Skeletal muscle satellite cell (primary cell): ENCODE measurements at regions not wholly inside any gene's neighbourhood (a gene's known extent, or its start where the extent isn't known, plus 50 kb on each side); places are given as distances from the start of the nearest gene placed in this dataset.

ENCODE experiments used
- H3K27me3 ChIP-seq: 2 replicates; pipeline ENCODE4 v1.7.0; 2013; ENCODE audit warnings: low read length; ENCODE audit not compliant: control insufficient read depth, insufficient read depth
- H3K36me3 ChIP-seq: 2 replicates; pipeline ENCODE4 v1.7.0; 2013; ENCODE audit warnings: mild to moderate bottlenecking, control low read depth, low read length; ENCODE audit not compliant: insufficient read depth
- H3K4me1 ChIP-seq: 2 replicates; pipeline ENCODE4 v1.7.0; 2013; ENCODE audit warnings: low read length; ENCODE audit not compliant: control insufficient read depth, insufficient read depth
- H3K4me2 ChIP-seq: 2 replicates; pipeline ENCODE4 v1.7.0; 2013; ENCODE audit warnings: mild to moderate bottlenecking, low read length
- H3K4me3 ChIP-seq: 2 replicates; pipeline ENCODE4 v1.7.0; 2013; ENCODE audit warnings: low read length
- H3K9ac ChIP-seq: 2 replicates; pipeline ENCODE4 v1.7.0; 2013; ENCODE audit warnings: mild to moderate bottlenecking, low read depth, low read length, moderate library complexity
- H3K9me3 ChIP-seq: replicated peaks from 2 replicates; pipeline ENCODE4 v1.7.0; 2013; ENCODE audit warnings: mild to moderate bottlenecking, control low read depth, low read length

GRCh38 chr5:2166979-2167377 is 284.3 kb upstream of the IRX4 start:
- no peak overlapping the region for H3K4me3 ChIP-seq
- H3K4me1 ChIP-seq: no peaks in the 10 kb centered on the region
- no peak overlapping the region for H3K4me2 ChIP-seq
- no peaks in the 10 kb centered on the region for H3K36me3 ChIP-seq
- H3K9me3 ChIP-seq: no peaks in the 10 kb centered on the region
- no peak overlapping the region for H3K9ac ChIP-seq
- H3K27me3 ChIP-seq: peaks cover 18% of the 10 kb centered on the region

GRCh38 chr5:2166306-2166978 is 283.7 kb upstream of the IRX4 start:
- H3K4me1 ChIP-seq: no peaks in the 10 kb centered on the region
- H3K9ac ChIP-seq: no peak overlapping the region
- no peak overlapping the region for H3K4me2 ChIP-seq
- H3K9me3 ChIP-seq: no peaks in the 10 kb centered on the region
- H3K36me3 ChIP-seq: no peaks in the 10 kb centered on the region
- peaks cover 15% of the 10 kb centered on the region for H3K27me3 ChIP-seq
- H3K4me3 ChIP-seq: no peak overlapping the region

- Histone ChIP-seq H3K9me3 (no peaks in the 10 kb centered on the region), H3K4me3 (no peak overlapping the region), H3K4me1 (no peaks in the 10 kb centered on the region), H3K36me3 (no peaks in the 10 kb centered on the region), H3K27me3 (peaks cover 10% of the 10 kb centered on the region), H3K4me2 (no peak overlapping the region), H3K9ac (no peak overlapping the region)
Observed at GRCh38 chr5:2165615-2166305, 283.0 kb upstream of the IRX4 start.

DNA sequence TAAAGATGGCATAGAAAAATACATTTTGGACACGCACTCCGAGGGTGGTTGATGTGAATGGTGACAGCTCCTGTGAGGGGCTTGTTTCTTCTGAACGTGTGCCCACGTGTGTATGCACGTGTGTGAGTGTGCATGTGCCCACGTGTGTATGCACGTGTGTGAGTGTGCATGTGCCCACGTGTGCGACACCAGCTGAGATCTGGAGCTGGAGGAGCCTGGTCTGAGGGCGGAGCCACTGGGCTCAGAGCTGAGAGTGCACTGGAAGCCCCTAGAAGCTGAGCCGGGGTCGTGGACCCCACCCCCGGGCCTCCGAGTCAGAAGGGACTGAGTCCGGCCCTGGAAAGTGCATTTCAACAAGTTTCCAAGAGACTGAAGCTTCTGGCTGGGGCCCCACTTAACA is 282.5 kb upstream of the IRX4 start:
- Histone ChIP-seq H3K36me3 (no peaks in the 10 kb centered on the region), H3K9me3 (no peaks in the 10 kb centered on the region)

GRCh38 chr5:2164586-2164985 is 281.9 kb upstream of the IRX4 start:
- H3K4me2 ChIP-seq: no peak overlapping the region

More for the DNA sequence above, 282.5 kb upstream of the IRX4 start:
- no peaks in the 10 kb centered on the region for H3K4me1 ChIP-seq
- H3K9ac ChIP-seq: no peak overlapping the region
- no peak overlapping the region for H3K4me3 ChIP-seq
- peaks cover 9% of the 10 kb centered on the region for H3K27me3 ChIP-seq
- no peak overlapping the region for H3K4me2 ChIP-seq

GRCh38 chr5:2163940-2164490 is 281.3 kb upstream of the IRX4 start:
- no peak overlapping the region for H3K4me2 ChIP-seq
- H3K4me3 ChIP-seq: no peak overlapping the region
- peaks cover 9% of the 10 kb centered on the region for H3K27me3 ChIP-seq
- H3K9ac ChIP-seq: no peak overlapping the region
- H3K4me1 ChIP-seq: no peaks in the 10 kb centered on the region
- H3K9me3 ChIP-seq: no peaks in the 10 kb centered on the region
- H3K36me3 ChIP-seq: no peaks in the 10 kb centered on the region

More at GRCh38 chr5:2164586-2164985, 281.9 kb upstream of the IRX4 start:
- Histone ChIP-seq H3K9ac (no peak overlapping the region), H3K36me3 (no peaks in the 10 kb centered on the region), H3K4me1 (no peaks in the 10 kb centered on the region), H3K4me3 (no peak overlapping the region), H3K9me3 (no peaks in the 10 kb centered on the region), H3K27me3 (peaks cover 9% of the 10 kb centered on the region)

DNA sequence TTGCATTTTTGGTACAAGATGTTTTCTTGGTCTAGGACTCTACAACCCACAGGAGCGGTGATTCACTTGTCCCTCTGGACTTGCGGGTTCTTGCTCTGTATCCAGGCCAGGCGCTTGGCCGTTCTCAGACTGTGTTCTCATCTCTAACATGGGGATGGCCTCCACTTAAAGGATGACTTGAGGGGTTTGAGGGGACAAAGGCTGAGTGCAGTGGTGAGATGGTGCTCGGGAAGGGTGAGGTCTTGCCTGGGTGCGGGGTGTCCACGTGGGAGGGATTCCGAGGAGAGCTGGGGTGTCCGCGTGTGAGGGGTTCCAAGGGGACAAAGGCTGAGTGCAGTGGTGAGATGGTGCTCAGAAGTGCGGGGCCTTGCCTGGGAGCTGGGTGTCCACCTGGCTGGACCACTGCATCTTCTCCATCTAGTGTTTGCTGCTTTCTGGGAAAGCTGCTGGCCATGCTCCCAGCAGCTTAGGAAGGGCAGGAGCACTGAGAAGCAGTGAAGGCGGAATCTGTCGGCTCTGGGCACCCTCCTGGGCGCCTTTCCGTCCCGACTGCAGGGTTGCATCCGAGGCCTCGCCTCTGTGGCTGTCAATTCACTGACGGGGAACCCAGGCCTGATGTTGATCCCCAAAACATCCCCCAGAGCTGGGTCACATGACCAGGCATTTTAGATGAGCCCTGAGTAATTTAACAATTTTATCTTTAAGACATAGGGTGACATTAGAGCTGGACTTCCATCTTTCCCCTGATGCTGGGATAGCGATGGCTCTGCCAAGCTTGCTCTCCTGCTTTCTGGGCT is 280.5 kb upstream of the IRX4 start:
- peaks cover 8% of the 10 kb centered on the region for H3K27me3 ChIP-seq
- no peak overlapping the region for H3K4me3 ChIP-seq
- no peaks in the 10 kb centered on the region for H3K9me3 ChIP-seq
- no peak overlapping the region for H3K4me2 ChIP-seq
- H3K4me1 ChIP-seq: no peaks in the 10 kb centered on the region
- H3K36me3 ChIP-seq: no peaks in the 10 kb centered on the region
- no peak overlapping the region for H3K9ac ChIP-seq

GRCh38 chr5:2160811-2161210 is 278.1 kb upstream of the IRX4 start:
- Histone ChIP-seq H3K4me3 (no peak overlapping the region), H3K4me2 (no peak overlapping the region), H3K4me1 (no peaks in the 10 kb centered on the region), H3K27me3 (peaks cover 3% of the 10 kb centered on the region), H3K9me3 (no peaks in the 10 kb centered on the region), H3K36me3 (no peaks in the 10 kb centered on the region), H3K9ac (no peak overlapping the region)

- H3K27me3 ChIP-seq: peaks cover 3% of the 10 kb centered on the region
- H3K4me2 ChIP-seq: no peak overlapping the region
- no peaks in the 10 kb centered on the region for H3K9me3 ChIP-seq
- no peaks in the 10 kb centered on the region for H3K36me3 ChIP-seq
- H3K4me1 ChIP-seq: no peaks in the 10 kb centered on the region
- H3K9ac ChIP-seq: no peak overlapping the region
- no peak overlapping the region for H3K4me3 ChIP-seq
Observed at GRCh38 chr5:2158767-2159166, 276.0 kb upstream of the IRX4 start.

DNA sequence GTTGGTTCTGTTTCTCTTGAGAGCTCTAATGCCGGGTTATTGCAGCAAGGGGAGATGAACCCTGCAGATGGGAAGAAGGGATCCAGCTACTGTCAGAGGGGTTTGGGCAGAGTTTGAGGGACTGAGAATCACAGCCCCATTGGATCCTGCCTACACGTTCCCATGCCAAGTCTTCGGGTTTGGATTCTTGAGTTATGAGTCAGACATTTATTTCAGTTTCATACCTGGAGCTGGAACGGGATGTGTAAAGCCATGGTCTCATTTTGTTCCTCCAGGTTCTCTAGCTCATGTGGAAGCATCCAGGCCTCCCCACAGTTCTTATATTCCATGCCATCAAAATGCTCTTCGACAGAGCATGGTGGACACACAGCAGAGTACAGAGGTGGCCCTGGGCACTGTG is 275.4 kb upstream of the IRX4 start:
- no peak overlapping the region for H3K4me2 ChIP-seq
- H3K36me3 ChIP-seq: no peaks in the 10 kb centered on the region
- H3K27me3 ChIP-seq: peaks cover 3% of the 10 kb centered on the region
- H3K9ac ChIP-seq: no peak overlapping the region
- no peaks in the 10 kb centered on the region for H3K4me1 ChIP-seq
- H3K9me3 ChIP-seq: no peaks in the 10 kb centered on the region
- no peak overlapping the region for H3K4me3 ChIP-seq

DNA sequence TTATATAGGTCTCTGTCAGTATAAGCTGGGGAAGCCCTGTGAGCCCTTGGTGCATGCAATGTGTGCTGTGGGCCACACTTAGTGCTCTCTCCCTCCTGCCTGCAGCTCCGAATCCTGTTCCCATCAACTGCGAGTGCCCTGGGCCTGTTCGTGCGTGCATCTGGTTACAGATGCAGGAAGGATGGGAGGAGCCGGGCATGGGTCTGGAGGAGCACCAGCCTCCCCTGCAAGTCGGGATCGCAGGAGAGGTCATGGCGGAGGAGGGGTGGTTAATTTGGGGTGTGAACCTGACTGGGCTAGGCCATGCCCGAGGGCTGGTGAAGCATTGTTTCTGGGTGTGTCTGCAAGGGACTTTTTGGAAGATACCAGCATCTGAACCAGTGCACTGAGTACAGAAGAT is 274.6 kb upstream of the IRX4 start:
- Histone ChIP-seq H3K9ac (no peak overlapping the region), H3K9me3 (no peaks in the 10 kb centered on the region)

More for the DNA sequence above, 274.6 kb upstream of the IRX4 start:
- Histone ChIP-seq H3K36me3 (no peaks in the 10 kb centered on the region), H3K4me1 (no peaks in the 10 kb centered on the region), H3K27me3 (peaks cover 3% of the 10 kb centered on the region), H3K4me3 (no peak overlapping the region), H3K4me2 (no peak overlapping the region)
